Mesendoderm (in vitro differentiated cells): ENCODE measurements at regions not wholly inside any gene's neighbourhood (a gene's known extent, or its start where the extent isn't known, plus 50 kb on each side); places are given as distances from the start of the nearest gene placed in this dataset.

ENCODE experiments used
- DNase-seq: peaks from one replicate; pipeline ENCODE4 v3.0.0; 2013
- H2AK5ac ChIP-seq: 2 replicates; pipeline ENCODE4 v1.6.1; 2013; ENCODE audit warnings: low read length, inconsistent platforms
- H2BK120ac ChIP-seq: 2 replicates; pipeline ENCODE4 v1.6.1; 2013; ENCODE audit warnings: low read depth, mild to moderate bottlenecking, low read length, moderate library complexity, mixed read lengths
- H2BK15ac ChIP-seq: replicated peaks from 2 replicates; pipeline ENCODE4 v1.6.1; 2013; ENCODE audit warnings: low read depth, mild to moderate bottlenecking, moderate library complexity
- H2BK5ac ChIP-seq: 2 replicates; pipeline ENCODE4 v1.6.1; 2013; ENCODE audit warnings: low read length, inconsistent platforms
- H3K18ac ChIP-seq: 2 replicates; pipeline ENCODE4 v1.6.1; 2013; ENCODE audit warnings: mild to moderate bottlenecking, low read length, mixed read lengths
- H3K23ac ChIP-seq: one replicate; pipeline ENCODE4 v1.6.1; 2013; ENCODE audit warnings: low read length
- H3K27ac ChIP-seq: 2 replicates; pipeline ENCODE4 v1.5.1; 2013; ENCODE audit warnings: low read depth, mild to moderate bottlenecking, inconsistent platforms, low read length, moderate library complexity
- H3K27me3 ChIP-seq: 2 replicates; pipeline ENCODE4 v1.6.1; 2013; ENCODE audit warnings: low read length, control low read depth, mild to moderate bottlenecking, inconsistent platforms; ENCODE audit not compliant: insufficient read depth, poor library complexity
- H3K36me3 ChIP-seq: 2 replicates; pipeline ENCODE4 v1.6.1; 2013; ENCODE audit warnings: low read length, inconsistent platforms; ENCODE audit not compliant: control insufficient read depth, insufficient read depth
- H3K4ac ChIP-seq: one replicate; pipeline ENCODE4 v1.6.1; 2013; ENCODE audit warnings: low read depth, mild to moderate bottlenecking, low read length, moderate library complexity
- H3K4me1 ChIP-seq: 2 replicates; pipeline ENCODE4 v1.6.1; 2013; ENCODE audit warnings: low read depth, low read length, inconsistent platforms; ENCODE audit not compliant: control insufficient read depth
- H3K4me2 ChIP-seq: 2 replicates; pipeline ENCODE4 v1.6.1; 2013; ENCODE audit warnings: low read length
- H3K4me3 ChIP-seq: 2 replicates; pipeline ENCODE4 v1.5.1; 2013; ENCODE audit warnings: mild to moderate bottlenecking, low read length
- H3K56ac ChIP-seq: one replicate; pipeline ENCODE4 v1.6.1; 2013; ENCODE audit warnings: low read length
- H3K79me1 ChIP-seq: 2 replicates; pipeline ENCODE4 v1.6.1; 2013; ENCODE audit warnings: low read length, inconsistent platforms
- H3K79me2 ChIP-seq: 2 replicates; pipeline ENCODE4 v1.6.1; 2013; ENCODE audit warnings: mild to moderate bottlenecking, low read length; ENCODE audit not compliant: control insufficient read depth, insufficient read depth
- H3K9ac ChIP-seq: 2 replicates; pipeline ENCODE4 v1.6.1; 2013; ENCODE audit warnings: low read length, inconsistent platforms
- H4K5ac ChIP-seq: one replicate; pipeline ENCODE4 v1.6.1; 2013; ENCODE audit warnings: low read length
- H4K8ac ChIP-seq: one replicate; pipeline ENCODE4 v1.6.1; 2013; ENCODE audit warnings: low read depth, mild to moderate bottlenecking, control low read depth, low read length, moderate library complexity
- WGBS: extraction: QIAGEN DNeasy Blood & Tissue Kit; methylation state at CpG from one replicate; pipeline ENCODE4 v1.1.7; 2013; ENCODE audit warnings: low lambda C conversion rate, missing lambda C conversion rate; ENCODE audit not compliant: insufficient coverage; ENCODE audit errors: extremely low coverage; 5-methylcytosine and 5-hydroxymethylcytosine counted together

DNA sequence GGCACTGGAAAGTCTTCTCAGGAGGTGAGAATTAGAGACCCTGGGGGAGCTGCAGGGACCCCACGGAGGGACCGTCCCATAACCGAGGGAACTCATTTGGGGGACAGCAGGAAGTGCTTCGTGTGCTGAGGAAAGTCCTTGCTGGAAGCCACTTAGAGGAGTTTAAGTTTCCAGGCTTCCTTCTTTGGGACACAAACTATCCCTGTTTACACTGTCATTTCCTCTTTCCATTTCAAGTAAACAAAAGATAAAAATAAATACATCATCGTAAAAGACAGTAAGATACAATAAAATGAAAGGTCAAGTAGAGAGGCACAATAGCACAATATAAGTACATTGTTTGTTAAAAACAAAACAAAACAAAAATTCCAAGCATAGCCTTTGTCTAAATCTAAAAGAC is 101.2 kb downstream of the TTLL2 start:
- Histone ChIP-seq H3K36me3 (no peaks in the 10 kb centered on the region), H2BK15ac (no peak overlapping the region), H3K4ac (no peak overlapping the region), H3K27ac (no peak overlapping the region), H3K9ac (no peak overlapping the region), H3K79me1 (no peaks in the 10 kb centered on the region), H3K79me2 (no peaks in the 10 kb centered on the region), H2AK5ac (no peak overlapping the region), H2BK120ac (no peak overlapping the region), H3K27me3 (no peaks in the 10 kb centered on the region), H3K23ac (no peak overlapping the region), H4K8ac (no peak overlapping the region), H3K18ac (no peak overlapping the region), H3K4me1 (no peaks in the 10 kb centered on the region), H4K5ac (no peak overlapping the region), H3K4me2 (no peak overlapping the region), H2BK5ac (no peak overlapping the region), H3K4me3 (no peak overlapping the region), H3K56ac (no peak overlapping the region)
- WGBS, result no CpG with 5 or more reads among the region's 5 CpGs
- no peak for DNase-seq

GRCh38 chr6:167426651-167427050 is 101.8 kb downstream of the TTLL2 start:
- WGBS, result no CpG with 5 or more reads among the region's 5 CpGs
- H3K56ac ChIP-seq, result no peak overlapping the region
- no peak overlapping the region for H3K4me2 ChIP-seq
- no peaks in the 10 kb centered on the region for H3K27me3 ChIP-seq
- H3K4me1 ChIP-seq, result no peaks in the 10 kb centered on the region
- H3K79me2 ChIP-seq, result no peaks in the 10 kb centered on the region
- no peak overlapping the region for H3K4ac ChIP-seq
- no peak overlapping the region for H2AK5ac ChIP-seq
- peak; percentile 22 for DNase-seq
- H2BK5ac ChIP-seq, result no peak overlapping the region
- no peak overlapping the region for H3K27ac ChIP-seq
- no peak overlapping the region for H2BK120ac ChIP-seq
- H2BK15ac ChIP-seq, result no peak overlapping the region
- no peaks in the 10 kb centered on the region for H3K36me3 ChIP-seq
- no peak overlapping the region for H3K18ac ChIP-seq
- no peak overlapping the region for H3K23ac ChIP-seq
- no peak overlapping the region for H3K4me3 ChIP-seq
- H3K9ac ChIP-seq, result no peak overlapping the region
- H3K79me1 ChIP-seq, result no peaks in the 10 kb centered on the region
- H4K5ac ChIP-seq, result no peak overlapping the region
- H4K8ac ChIP-seq, result no peak overlapping the region

DNA sequence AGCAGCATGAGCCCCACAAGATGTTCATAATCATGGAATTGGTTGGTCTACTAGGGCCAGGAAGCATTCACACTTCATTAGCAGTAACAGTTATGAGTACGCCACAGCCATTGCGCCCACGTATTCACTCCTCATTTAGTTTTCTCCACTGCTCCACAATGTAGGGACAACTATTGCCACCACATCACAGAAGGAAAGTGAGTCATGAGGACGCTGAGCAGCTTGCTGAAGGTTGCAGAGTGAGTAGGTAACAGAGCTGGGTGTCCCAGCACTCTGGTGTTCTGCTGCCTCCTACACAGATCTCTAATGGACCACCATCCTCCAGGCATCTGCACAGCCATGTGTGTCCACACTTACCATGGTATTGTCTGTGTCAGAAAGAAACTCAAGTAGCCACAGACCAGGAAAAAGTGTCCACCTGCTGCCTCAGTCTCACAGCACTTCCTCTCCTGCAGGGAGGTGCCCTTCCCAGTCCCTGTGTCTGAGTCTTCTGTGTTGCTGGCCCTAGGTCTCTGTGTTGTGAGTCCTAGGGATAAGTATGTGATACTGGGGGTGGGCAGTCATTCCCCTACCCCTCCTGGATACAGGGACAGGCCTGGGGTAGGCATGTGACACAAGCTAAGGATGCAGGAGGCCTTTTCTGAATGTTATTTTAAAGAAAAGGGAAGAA is 103.9 kb downstream of the TTLL2 start:
- Histone ChIP-seq H3K36me3 (no peaks in the 10 kb centered on the region), H4K8ac (no peak overlapping the region), H3K23ac (no peak overlapping the region), H3K4ac (no peak overlapping the region), H3K18ac (no peak overlapping the region), H3K4me2 (no peak overlapping the region), H3K79me1 (no peaks in the 10 kb centered on the region), H4K5ac (no peak overlapping the region), H3K9ac (no peak overlapping the region), H2BK5ac (no peak overlapping the region), H3K27me3 (no peaks in the 10 kb centered on the region), H3K56ac (no peak overlapping the region), H3K4me1 (no peaks in the 10 kb centered on the region), H3K79me2 (no peaks in the 10 kb centered on the region), H2AK5ac (no peak overlapping the region), H2BK15ac (no peak overlapping the region), H3K27ac (no peak overlapping the region), H3K4me3 (no peak overlapping the region), H2BK120ac (no peak overlapping the region)
- DNase-seq, result no peak
- no CpG with 5 or more reads among the region's 4 CpGs for WGBS

GRCh38 chr6:167429353-167429752 is 104.5 kb downstream of the TTLL2 start:
- Histone ChIP-seq H3K18ac (no peak overlapping the region), H3K9ac (no peak overlapping the region), H3K4me1 (no peaks in the 10 kb centered on the region), H2BK5ac (no peak overlapping the region), H3K79me2 (no peaks in the 10 kb centered on the region), H3K27ac (no peak overlapping the region), H3K56ac (no peak overlapping the region), H3K36me3 (no peaks in the 10 kb centered on the region), H3K23ac (no peak overlapping the region), H3K4me3 (no peak overlapping the region), H4K8ac (no peak overlapping the region), H2BK15ac (no peak overlapping the region), H3K27me3 (no peaks in the 10 kb centered on the region), H3K4ac (no peak overlapping the region), H3K4me2 (no peak overlapping the region), H3K79me1 (no peaks in the 10 kb centered on the region), H2BK120ac (no peak overlapping the region), H4K5ac (no peak overlapping the region), H2AK5ac (no peak overlapping the region)
- DNase-seq, result no peak
- no CpG with 5 or more reads among the region's 4 CpGs for WGBS

- H3K36me3 ChIP-seq, result no peaks in the 10 kb centered on the region
Observed at GRCh38 chr6:167435209-167435728, 110.4 kb downstream of the TTLL2 start.

More at GRCh38 chr6:167435209-167435728, 110.4 kb downstream of the TTLL2 start:
- Histone ChIP-seq H3K56ac (no peak overlapping the region), H3K79me2 (no peaks in the 10 kb centered on the region), H3K27me3 (no peaks in the 10 kb centered on the region), H3K9ac (no peak overlapping the region), H3K79me1 (no peaks in the 10 kb centered on the region), H3K18ac (no peak overlapping the region), H3K4ac (no peak overlapping the region), H2BK120ac (no peak overlapping the region), H4K8ac (no peak overlapping the region), H2BK15ac (no peak overlapping the region), H3K4me1 (no peaks in the 10 kb centered on the region), H3K27ac (no peak overlapping the region), H4K5ac (no peak overlapping the region), H3K4me2 (no peak overlapping the region), H3K23ac (no peak overlapping the region), H2AK5ac (no peak overlapping the region), H2BK5ac (no peak overlapping the region), H3K4me3 (no peak overlapping the region)
- no peak for DNase-seq
- WGBS, result no CpG with 5 or more reads among the region's 16 CpGs
